Activated T-cell treated with anti-CD3 and anti-CD28 coated beads for 1 hour (primary cell): ENCODE measurements at regions not wholly inside any gene's neighbourhood (a gene's known extent, or its start where the extent isn't known, plus 50 kb on each side); places are given as distances from the start of the nearest gene placed in this dataset.
"Not testable (repeated sequence)": the region's sequence is repeated elsewhere in the genome, so short reads cannot be mapped to it uniquely, and the experiment has no call there.

Experiments used
- DNase-seq: peaks from one replicate; pipeline ENCODE4 v3.0.0-alpha.2; 2020; ENCODE audit warnings: low read depth

DNA sequence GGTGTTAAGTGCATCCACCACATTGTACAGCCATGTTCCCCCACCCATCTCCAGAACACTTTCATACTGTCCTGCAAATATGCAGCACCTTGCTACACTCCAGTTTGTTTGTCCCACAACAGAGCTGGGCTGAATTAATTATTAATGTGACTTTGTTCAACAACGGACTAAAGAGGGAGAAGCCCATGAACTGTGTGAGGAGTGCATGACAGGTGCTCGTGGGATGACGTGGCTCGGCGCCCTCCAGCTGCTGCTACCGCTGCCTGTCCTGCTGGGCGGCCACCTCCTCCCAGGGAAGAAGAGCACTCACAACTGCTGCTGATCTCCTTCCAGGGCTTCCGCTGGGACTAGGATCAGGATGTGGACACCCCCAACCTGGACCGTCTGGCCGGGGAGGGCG, 111.2 kb upstream of the DEFB108B start:
- DNase-seq: not testable (repeated sequence)

DNA sequence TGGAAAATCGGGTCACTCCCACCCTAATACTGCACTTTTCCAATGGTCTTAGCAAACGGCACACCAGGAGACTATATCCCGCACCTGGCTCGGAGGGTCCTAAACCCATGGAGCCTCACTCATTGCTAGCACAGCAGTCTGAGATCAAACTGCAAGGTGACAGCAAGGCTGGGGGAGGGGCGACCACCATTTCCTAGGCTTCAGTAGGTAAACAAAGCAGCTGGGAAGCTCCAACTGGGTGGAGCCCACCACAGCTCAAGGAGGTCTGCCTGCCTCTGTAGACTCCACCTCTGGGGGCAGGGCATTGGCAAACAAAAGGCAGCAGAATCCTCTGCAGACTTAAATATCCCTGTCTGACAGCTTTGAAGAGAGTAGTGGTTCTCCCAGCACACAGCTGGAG, 109.0 kb upstream of the DEFB108B start:
- not testable (repeated sequence) for DNase-seq

DNA sequence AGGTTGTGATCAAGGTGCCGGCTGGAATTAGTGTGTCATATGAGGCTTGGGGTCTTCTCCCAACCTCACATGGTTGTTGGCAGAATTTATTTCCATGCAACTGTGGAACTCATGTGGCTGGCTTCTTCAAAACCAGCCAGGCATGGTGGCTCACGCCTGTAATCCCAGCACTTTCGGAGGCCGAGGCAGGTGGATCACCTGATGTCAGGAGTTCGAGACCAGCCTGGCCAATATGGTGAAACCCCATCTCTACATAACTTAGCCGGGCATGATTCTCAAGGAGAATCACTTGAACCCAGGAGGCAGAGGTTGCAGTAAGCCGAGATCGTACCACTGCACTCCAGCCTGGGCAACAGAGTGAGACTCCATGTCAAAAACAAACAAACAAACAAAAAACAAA, 102.3 kb upstream of the DEFB108B start:
- not testable (repeated sequence) for DNase-seq

DNA sequence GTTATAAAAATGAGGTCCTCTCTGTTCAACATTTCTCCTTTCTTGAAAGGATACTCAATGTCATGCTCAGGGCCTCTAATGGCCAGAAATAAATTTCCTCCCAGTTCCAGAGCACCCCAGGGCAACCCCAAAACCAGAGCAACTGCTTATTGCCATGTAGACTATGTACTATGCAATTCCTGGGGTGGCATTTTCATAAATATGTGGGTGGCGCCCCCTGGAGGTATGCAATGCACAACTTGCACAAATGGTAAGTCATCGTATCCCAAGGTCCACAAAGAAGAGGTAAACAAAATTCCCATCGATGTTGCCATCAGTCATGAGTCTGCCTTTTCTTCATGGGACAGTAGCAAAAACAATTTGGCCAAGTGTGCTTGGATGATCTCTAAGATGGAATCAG, 98.6 kb upstream of the DEFB108B start:
- not testable (repeated sequence) for DNase-seq

DNA sequence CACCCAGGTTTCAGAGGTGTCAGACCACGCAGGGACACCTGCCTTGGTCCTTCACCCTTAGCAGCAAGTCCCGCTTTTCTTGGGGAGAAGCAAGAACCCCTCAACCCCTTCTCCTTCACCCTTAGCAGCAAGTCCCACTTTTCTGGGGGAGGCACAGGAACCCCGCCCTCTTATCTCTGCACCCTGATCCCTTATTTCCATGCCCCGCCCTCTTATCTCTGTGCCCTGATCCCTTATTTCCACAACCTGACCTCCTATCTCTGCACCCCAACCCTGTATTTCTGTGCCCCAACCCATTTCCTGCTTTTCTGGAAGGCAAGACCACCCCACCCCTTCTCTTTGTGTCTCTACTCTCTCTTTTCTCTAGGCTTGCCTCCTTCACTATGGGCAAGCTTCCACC, 94.7 kb upstream of the DEFB108B start:
- not testable (repeated sequence) for DNase-seq

DNA sequence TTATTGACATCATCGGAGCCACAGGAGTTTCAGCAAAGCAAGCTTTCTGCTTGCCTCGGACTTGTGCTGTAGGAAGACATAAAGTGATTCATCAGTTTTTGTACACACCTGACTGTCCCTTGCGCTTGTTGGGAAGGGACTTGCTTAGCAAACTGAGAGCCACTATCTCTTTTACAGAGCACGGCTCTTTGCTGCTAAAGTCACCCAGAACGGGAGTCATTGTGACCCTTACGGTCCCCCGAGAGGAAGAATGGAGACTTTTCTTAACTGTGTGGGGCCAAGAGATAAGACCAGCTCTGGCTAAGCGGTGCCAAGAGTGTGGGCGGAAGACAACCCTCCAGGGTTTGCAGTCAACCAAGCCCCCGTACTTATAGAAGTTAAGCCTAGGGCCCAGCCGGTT, 89.6 kb upstream of the DEFB108B start:
- DNase-seq: not testable (repeated sequence)

DNA sequence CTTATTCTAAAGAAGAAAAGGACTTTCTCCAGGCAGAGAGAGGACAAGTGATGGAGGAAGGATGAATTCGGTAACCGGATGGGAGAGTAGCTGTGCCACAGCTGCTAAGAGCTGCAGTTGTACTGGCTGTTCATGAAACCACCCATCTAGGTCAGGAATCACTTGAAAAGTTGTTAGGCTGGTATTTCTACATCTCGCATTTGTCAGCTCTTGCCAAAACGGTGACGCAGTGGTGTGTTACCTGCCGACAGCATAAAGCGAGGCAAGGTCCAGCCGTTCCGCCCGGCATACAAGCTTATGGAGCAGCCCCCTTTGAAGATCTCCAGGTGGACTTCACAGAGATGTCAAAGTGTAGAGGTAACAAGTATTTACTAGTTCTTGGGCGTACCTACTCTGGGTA, 87.3 kb upstream of the DEFB108B start:
- DNase-seq: not testable (repeated sequence)

DNA sequence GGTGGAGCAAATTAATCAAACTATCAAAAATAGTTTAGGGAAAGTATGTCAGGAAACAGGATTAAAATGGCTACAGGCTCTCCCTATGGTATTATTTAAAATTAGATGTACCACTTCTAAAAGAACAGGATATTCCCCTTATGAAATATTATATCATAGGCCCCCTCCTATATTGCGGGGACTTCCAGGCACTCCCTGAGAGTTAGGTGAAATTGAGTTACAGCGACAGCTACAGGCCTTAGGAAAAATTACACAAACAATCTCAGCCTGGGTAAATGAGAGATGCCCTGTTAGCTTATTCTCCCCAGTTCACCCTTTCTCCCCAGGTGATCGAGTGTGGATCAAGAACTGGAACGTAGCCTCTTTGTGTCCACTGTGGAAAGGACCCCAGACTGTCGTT, 86.7 kb upstream of the DEFB108B start:
- not testable (repeated sequence) for DNase-seq

DNA sequence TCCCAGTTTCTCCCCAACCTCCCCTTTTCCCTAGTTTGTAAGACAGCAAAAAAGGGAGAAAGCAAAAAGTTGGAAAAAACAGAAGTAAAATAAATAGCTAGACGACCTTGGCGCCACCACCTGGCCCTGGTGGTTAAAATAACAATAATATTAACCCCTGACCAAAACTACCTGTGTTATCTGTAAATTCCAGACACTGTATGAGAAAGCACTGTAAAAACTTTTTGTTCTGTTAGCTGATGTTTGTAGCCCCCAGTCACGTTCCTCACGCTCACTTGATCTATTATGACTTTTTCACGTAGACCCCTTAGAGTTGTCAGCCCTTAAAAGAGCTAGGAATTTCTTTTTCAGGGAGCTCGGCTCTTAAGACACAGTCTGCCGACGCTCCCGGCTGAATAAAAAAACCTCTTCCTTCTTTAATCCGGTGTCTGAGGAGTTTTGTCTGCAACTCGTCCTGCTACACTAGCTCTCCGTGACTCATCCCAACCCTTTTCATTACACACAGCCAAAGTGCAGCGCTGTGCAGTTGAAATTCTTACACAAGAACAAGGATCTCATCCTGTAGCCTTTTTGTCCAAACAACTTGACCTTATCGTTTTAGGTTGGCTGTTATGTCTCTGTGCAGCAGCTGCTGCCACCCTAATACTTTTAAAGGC, 83.9 kb upstream of the DEFB108B start:
- not testable (repeated sequence) for DNase-seq

DNA sequence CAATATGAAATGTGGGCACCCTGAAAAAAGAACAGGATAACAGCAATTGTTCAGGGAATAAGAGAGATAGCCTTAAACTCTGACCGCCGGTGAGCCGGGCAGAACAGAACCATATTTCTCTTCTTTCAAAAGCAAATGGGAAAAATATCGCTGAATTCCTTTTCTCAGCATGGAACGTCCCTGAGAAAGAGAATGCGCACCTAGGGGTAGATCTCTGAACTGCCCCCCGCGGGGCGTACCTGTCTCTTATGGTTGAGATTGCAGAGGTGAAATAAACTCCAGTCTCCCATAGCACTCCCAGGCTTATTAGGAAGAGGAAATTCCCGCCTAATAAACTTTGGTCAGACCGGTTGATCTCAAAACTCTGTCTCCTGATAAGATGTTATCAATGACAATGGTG, 82.1 kb upstream of the DEFB108B start:
- not testable (repeated sequence) for DNase-seq

DNA sequence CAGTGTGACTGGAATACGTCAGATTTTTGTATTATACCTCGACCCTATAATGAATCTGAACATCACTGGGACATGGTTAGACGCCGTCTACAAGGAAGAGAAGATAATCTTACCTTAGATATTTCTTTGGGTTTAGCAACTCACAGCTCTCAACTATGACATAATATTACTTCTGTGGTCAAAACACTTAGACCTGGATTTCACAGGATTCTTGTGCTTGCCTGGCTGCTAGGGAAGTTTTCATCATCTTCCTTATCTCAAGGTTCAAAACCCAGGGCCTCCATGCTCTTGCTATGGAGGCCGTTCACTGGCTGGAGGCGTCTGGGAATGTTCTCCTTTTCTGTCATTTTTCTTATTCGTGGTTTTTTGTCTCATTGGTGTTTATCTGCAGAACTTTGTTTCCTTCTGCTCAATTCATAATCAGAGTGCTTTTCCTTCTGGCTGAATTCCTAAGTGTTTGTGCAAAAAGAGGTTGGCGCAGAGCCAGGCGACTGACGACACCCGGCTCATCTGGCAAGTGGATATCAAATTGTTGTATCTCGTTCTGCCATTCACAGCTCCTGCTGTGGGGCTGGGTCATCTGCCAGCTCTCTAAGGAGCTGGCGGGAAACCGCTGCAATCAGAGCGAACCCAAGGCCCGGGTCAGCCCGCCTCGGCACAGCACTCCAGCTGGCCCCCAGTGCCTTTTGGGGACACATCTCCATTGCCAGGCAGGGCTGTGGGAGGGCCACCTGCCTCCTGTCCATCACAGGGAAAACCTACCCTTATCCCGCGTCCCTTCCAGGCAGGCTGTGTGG, 68.1 kb upstream of the DEFB108B start:
- not testable (repeated sequence) for DNase-seq

DNA sequence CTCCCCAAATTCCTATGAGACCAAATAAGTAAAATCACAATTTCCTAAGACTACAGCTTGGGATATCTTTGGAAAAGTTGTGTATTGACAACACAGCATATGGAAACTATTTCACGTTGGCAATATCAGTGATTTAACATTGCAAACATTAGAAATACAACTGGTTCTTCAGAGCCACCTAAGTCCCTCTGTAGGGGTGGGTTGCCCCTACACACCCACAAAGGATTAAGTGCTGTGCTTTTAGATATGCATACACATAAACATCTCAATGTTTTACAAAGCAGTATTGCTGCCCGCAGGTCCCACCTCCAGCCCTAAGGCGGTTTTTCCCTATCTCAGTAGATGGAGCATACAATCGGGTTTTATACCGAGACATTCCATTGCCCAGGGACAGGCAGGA, 66.0 kb upstream of the DEFB108B start:
- not testable (repeated sequence) for DNase-seq

DNA sequence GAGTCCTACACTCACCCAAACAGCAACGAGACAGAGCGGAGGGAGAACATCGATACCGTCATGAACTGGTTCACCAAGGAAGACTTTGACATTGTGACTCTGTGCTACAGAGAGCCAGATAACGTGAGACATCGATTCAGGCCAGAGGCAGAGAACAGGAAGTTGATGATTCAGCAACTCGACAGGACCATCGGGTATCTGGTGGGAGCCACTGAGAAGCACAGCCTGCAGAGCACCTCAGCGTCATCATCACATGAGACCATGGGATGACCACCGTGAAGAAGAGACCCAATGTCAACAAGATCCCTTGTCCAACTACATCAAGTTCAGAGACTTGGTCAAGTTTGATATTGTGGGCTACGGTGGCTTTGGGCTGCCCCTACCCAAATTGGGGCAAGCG, 60.8 kb upstream of the DEFB108B start:
- not testable (repeated sequence) for DNase-seq

DNA sequence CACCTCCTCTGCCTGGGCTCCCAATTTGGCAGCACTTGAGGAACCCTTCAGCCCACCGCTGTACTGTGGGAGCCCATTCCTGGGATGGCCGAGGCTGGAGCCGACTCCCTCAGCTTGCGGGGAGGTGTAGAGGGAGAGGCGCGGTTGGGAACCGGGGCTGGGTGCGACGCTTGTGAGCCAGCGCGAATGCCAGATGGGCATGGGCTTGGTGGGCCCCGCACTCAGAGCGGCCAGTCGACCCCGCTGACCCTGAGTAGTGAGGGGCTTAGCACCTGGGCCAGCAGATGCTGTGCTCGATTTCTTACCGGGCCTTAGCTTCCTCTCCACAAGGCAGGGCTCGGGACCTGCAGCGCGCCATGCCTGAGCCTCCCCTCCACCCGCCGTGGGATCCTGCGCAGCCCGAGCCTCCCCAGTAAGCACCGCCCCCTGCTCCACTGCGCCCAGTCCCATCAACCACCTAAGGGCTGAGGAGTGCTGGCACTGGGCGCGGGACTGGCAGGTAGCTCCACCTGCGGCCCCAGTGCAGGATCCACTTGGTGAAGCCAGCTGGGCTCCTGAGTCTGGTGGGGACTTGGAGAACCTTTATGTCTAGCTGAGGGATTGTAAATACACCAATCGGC, 58.3 kb upstream of the DEFB108B start:
- no peak for DNase-seq

DNA sequence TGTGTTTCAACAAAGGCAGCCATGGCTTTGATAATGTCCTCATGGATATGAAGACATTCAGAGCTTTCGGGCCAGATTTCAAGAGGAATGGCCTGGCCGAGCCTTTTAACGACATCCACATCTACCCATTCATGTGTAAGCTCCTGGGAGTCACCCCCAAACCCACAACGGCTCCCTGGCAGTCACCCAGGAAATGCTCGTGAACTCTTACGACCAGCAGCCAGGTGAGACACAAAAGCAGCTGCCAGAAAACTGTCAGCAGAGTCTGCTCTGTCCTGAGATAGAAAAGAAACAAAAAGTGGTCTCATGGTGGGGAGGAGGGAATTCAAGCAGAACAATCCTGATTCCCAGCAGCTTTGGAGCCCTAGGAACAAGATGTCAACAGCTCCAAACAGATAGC, 52.9 kb upstream of the DEFB108B start:
- not testable (repeated sequence) for DNase-seq

DNA sequence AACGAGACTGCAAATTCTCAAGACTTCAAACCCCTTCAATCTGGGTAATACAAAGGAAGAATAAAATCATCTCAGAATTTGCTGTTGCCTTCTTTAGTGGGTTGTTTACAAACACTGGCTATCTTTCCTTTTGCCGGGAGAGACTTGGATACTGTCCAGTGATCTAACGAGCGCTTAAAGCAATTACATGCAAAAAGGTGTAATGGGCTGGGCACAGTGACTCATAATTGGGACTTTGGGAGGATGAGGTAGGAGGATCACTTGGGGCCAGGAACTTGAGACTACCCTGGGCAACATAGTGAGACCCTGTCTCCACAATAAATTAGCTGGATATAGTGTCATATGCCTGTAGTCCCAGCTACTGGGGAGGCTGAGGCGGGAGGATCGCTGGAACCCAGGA, 52.2 kb upstream of the DEFB108B start:
- not testable (repeated sequence) for DNase-seq

DNA sequence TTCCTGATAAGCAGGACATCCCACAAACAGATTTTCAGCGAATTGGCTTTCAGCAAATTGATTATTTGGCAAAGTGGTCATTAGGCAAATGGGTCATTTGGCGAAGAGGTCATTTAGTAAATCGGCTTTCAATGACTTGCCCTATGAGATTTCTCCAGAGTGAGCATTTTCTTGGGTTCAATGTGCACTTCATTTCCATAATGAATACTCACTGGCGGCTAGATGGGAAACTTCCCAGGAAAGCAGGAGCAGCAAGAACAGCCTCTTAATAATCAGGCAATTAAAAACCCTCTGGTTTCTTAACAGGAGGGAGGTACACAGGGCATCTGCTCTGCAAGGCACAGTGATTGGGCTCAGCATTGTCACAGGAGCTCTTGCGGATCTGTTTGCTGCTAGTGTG, 51.5 kb upstream of the DEFB108B start:
- not testable (repeated sequence) for DNase-seq

DNA sequence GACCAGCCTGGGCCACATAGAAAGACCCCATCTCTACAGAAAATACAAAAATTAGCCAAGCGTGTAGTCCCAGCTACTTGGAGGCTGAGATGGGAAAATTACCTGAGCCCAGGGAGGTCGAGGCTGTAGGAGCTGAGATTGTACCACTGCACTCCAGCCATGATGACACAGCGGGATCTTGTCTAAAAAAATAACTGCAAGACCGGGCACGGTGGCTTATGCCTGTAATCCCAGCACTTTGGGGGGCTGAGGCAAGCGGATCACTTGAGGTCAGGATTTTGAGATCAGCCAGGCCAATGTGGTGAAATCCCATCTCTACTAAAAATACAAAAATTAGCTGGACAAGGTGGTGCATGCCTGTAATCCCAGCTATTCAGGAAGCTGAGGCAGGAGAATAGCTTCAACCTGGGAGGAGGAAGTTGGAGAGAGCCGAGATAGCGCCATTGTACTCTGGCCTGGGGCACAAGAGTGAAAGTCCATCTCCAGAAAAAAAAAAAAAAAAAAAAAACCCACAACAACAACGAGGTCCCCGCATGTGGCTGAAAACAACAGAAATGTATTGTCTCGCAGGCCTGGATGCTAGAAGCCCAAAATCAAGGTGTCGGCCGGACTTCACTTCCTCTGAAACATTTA, 50.7 kb upstream of the DEFB108B start:
- DNase-seq: not testable (repeated sequence)

DNA sequence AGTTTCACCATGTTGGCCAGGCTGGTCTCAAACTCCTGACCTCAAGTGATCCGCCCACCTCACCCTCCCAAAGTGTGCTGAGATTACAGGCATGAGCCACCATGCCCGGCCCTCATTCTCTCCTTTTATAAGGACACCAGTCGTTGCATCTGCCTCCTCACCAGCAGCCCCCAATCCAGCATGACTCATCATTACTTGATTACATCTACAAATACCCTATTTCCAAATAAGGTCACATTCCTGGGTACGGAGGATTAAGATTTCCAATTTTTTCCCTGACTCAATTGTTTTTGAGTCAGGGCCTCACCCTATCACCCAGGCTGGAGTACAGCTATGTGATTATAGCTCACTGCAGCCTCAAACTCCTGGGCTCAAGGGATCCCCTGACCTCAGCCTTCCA, 49.8 kb upstream of the DEFB108B start:
- DNase-seq: not testable (repeated sequence)
